Pancreas (tissue), 10 donors: ENCODE measurements at regions not wholly inside any gene's neighbourhood (a gene's known extent, or its start where the extent isn't known, plus 50 kb on each side); places are given as distances from the start of the nearest gene placed in this dataset.

Experiments used
- ATAC-seq, 4 donors: fragments of 200-7000 bp; cut with Tn5 transposase; one replicate each; pipeline versions ENCODE4 v1.8.0 to v1.9.1; 2020; ENCODE audit warnings: mild to moderate bottlenecking in 4 of 4, moderate library complexity in 4 of 4
- DNase-seq, 6 donors: peaks; one replicate each; pipeline ENCODE4 v3.0.0-alpha.2; 2020
- FAIRE-seq: peaks from 2 replicates; lab custom pipeline; 2012; peaks lifted over from hg19 to GRCh38; lab: Jason Lieb, UNC
- H3K27ac ChIP-seq, 4 donors: fragments of 200-600 bp; sonication (generic); 1 replicate in 3 of 4; 2 replicates in 1 of 4; pipeline versions ENCODE4 v1.5.0 to v1.8.0; 2020
- H3K27me3 ChIP-seq, 4 donors: fragments of 200-600 bp; one replicate each; pipeline ENCODE4 v1.8.0; 2021
- H3K36me3 ChIP-seq, 3 donors: fragments of 200-600 bp; sonication (generic) in 1 of 3; one replicate each; pipeline versions ENCODE4 v1.5.0 to v1.8.0; 2020 to 2021
- H3K4me1 ChIP-seq, 3 donors: fragments of 200-600 bp; one replicate each; pipeline ENCODE4 v1.8.0; 2021
- H3K4me3 ChIP-seq, 4 donors: fragments of 200-600 bp; sonication (generic) in 2 of 4; one replicate each; pipeline versions ENCODE4 v1.5.0 to v1.8.0; 2020 to 2021
- H3K9me3 ChIP-seq, 4 donors: fragments of 200-600 bp; one replicate each; pipeline ENCODE4 v1.8.0; 2021
- WGBS, 2 donors: extraction: QIAGEN DNeasy Blood & Tissue Kit; methylation state at CpG; one replicate each; pipeline ENCODE4 v1.1.7; 2013; 5-methylcytosine and 5-hydroxymethylcytosine counted together
- intact Hi-C, 3 donors: fragments of 100-400 bp; cut with DNase I; formaldehyde crosslinking; loops; one replicate each; pipeline versions ENCODE4 v1.11.1 to v1.14.2; 2022
- TF ChIP-seq, protein P1 (sequence below), 4 donors: fragments of 200-600 bp; sonication (generic) in 3 of 4; IDR thresholded peaks; one replicate each; pipeline versions ENCODE4 v1.5.0 to v1.8.0; 2021; ENCODE audit warnings: antibody characterized with exemption in 4 of 4
- donor health status: healthy with polysubstance abuse.
- donor health status: DM: no; HTN: no; CAD: no; lungs with moderate emphysema.
- donor health status: DM: no; HTN: no; CAD: no.
- donor health status: control.
- donor health status: control.
- donor health status: Bipolar disorder and iron deficiency.
- donor health status: DM: yes; HTN: yes; CAD: no.
- donor health status: DM: no; HTN: no; CAD: no.
- donor health status: DM: no; HTN: no; CAD: no.
- donor health status: DM: yes; HTN: yes; CAD: no.

DNA sequence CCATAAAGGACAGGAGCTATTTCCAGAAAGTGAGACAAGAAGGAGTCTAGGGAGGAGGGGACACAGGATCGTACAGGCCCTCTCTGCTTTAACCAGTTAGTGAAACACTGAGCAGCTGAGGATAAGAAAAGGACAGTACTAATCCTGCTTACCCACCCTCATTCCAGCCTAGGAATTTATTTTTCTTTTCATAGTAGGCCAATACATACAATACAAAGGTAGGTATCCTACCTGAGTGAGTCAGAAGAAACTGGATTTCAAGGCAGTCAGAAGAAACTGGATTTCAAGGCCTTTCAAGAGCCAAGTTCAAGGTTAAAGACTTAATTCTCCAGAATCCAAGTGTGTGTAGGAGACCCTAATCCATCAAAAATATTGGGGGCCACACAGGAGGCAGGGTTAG, 65.3 kb downstream of the EOMES start:
- no peak for FAIRE-seq
- no peaks in the 10 kb centered on the region for H3K36me3 ChIP-seq
- intact Hi-C loops: no loop called here
- TF ChIP-seq, protein P1, sequence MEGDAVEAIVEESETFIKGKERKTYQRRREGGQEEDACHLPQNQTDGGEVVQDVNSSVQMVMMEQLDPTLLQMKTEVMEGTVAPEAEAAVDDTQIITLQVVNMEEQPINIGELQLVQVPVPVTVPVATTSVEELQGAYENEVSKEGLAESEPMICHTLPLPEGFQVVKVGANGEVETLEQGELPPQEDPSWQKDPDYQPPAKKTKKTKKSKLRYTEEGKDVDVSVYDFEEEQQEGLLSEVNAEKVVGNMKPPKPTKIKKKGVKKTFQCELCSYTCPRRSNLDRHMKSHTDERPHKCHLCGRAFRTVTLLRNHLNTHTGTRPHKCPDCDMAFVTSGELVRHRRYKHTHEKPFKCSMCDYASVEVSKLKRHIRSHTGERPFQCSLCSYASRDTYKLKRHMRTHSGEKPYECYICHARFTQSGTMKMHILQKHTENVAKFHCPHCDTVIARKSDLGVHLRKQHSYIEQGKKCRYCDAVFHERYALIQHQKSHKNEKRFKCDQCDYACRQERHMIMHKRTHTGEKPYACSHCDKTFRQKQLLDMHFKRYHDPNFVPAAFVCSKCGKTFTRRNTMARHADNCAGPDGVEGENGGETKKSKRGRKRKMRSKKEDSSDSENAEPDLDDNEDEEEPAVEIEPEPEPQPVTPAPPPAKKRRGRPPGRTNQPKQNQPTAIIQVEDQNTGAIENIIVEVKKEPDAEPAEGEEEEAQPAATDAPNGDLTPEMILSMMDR (IDR thresholded peaks at IDR 0.05): no peak
- no peak for DNase-seq
- no peaks in the 10 kb centered on the region for H3K27me3 ChIP-seq
- 86 to 90% methylated on average over 1 of the region's 1 CpG for WGBS, 2 donors
- H3K9me3 ChIP-seq: no peaks in the 10 kb centered on the region
- H3K4me3 ChIP-seq: no peak overlapping the region
- H3K4me1 ChIP-seq: no peaks in the 10 kb centered on the region
- no peak overlapping the region for H3K27ac ChIP-seq
- ATAC-seq: no peak

DNA sequence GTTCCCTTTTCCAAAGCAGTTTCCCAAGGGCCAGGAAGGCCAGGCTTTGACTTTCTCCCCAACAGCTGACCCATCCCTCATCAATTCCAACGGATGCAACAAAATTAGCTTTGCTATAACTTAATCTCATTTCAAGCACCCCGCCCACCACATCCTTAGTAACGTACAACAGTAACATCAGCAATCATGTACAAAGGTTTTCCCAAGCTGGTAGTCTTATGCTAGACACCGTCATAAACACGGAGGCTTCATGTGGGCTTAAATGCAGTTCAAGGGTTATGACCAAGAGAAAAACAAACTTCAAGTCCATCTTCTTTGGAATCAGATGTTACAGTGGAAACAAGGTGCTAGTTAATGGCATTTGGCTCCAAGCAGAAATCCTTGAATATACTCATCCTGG, 66.6 kb downstream of the EOMES start:
- Histone ChIP-seq H3K27ac (no peak overlapping the region), H3K4me3 (no peak overlapping the region), H3K36me3 (no peaks in the 10 kb centered on the region), H3K9me3 (no peaks in the 10 kb centered on the region), H3K4me1 (no peaks in the 10 kb centered on the region), H3K27me3 (no peaks in the 10 kb centered on the region)
- intact Hi-C loops: no loop called here
- 81 to 88% methylated on average over 5 of the region's 5 CpGs for WGBS, 2 donors
- DNase-seq: no peak
- no peak for FAIRE-seq
- no peak for ATAC-seq
- TF ChIP-seq, protein P1 (IDR thresholded peaks at IDR 0.05): no peak

DNA sequence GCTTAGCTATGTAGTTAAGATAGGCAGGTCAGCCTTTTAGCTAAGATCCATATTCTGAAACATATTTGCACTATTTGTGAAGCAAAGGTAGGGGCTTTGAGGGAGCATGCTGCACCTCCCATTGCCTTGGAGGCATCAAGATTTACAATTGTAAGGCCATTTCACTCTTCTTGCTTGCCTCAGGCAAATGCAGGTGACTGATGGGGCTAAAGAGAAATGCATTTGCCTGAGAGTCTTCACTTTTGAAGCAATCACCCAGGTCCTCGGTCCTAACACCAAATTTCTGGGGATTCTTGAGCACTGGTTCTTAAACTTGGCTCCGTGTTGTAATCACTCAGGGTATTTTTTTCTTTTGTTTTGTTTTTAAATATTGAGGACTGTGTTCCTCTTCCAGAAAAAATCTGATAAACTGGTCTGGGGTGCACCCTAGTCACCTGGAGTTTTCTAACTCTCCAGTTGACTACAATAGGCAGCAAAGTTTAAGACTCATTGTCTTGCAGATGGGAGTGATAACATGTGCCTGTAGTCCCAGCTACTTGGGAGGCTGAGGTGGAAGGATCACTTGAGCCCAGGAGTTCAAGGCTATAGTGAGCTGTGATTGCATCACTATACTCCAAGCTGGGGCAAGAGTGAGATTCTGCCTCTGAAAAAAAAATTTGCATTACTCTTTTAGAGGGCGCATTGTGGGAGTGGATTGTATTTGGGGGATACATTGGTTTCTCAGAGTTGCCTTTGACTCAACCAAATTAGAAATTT, 68.1 kb downstream of the EOMES start:
- Histone ChIP-seq H3K36me3 (no peaks in the 10 kb centered on the region), H3K4me1 (no peaks in the 10 kb centered on the region), H3K9me3 (no peaks in the 10 kb centered on the region), H3K27ac (no peak overlapping the region), H3K4me3 (no peak overlapping the region), H3K27me3 (no peaks in the 10 kb centered on the region)
- FAIRE-seq (no peak), DNase-seq (no peak), ATAC-seq (no peak)
- intact Hi-C loops: no loop called here
- TF ChIP-seq, protein P1 (IDR thresholded peaks at IDR 0.05): no peak
- 83 to 91% methylated on average over 3 of the region's 3 CpGs for WGBS, 2 donors

DNA sequence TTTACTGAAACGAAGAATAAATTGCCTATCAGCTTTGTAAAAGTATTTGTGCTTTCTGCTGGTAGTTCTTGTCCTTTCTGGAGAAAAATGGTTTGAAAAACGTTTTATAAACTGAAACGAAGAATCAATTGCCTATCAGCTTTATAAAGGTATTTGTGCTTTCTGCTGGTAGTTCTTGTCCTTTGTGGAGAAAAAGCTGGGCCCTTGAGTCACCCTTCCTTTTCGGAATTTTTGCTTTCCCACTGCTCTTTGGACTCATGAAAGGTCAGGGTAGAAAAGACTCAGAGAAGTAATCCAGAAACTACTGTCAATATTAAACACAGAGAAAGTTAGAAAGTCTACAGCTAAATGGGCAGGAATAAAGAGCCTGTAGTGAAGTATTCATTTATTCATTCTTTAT, 72.8 kb downstream of the EOMES start:
- no peaks in the 10 kb centered on the region for H3K9me3 ChIP-seq
- no peak overlapping the region for H3K4me3 ChIP-seq
- no peak for ATAC-seq
- no peak for DNase-seq
- WGBS, 2 donors: 53 to 57% methylated on average over 4 of the region's 4 CpGs
- no peaks in the 10 kb centered on the region for H3K36me3 ChIP-seq
- TF ChIP-seq, protein P1 (IDR thresholded peaks at IDR 0.05): no peak
- no peaks in the 10 kb centered on the region for H3K4me1 ChIP-seq
- H3K27ac ChIP-seq: no peak overlapping the region
- intact Hi-C loops: no loop called here
- H3K27me3 ChIP-seq: no peaks in the 10 kb centered on the region
- no peak for FAIRE-seq

DNA sequence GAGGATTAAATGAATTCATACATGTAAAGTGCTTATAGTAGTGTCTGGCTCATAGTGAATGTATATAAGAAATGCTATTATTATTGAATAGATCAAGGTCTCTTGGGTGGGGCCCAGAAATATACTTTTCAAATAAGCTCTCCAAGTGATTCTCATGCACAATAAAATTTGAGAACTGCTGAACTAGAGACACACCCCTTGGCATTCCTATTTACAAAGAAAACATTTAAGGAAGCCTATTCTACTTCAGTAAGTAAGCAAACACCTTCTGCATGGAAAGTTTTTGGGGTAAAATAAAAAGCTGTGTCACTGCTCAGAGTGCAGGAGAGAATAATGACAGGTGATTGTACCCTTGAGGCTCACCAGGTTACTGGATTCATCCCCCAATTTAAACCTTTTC, 75.2 kb downstream of the EOMES start:
- intact Hi-C loops: no loop called here
- H3K4me1 ChIP-seq: no peaks in the 10 kb centered on the region
- no peak for FAIRE-seq

More for the DNA sequence above, 75.2 kb downstream of the EOMES start:
- no peaks in the 10 kb centered on the region for H3K36me3 ChIP-seq
- ATAC-seq (no peak), DNase-seq (no peak)
- no peaks in the 10 kb centered on the region for H3K27me3 ChIP-seq
- no peak overlapping the region for H3K27ac ChIP-seq
- no peak overlapping the region for H3K4me3 ChIP-seq
- H3K9me3 ChIP-seq: no peaks in the 10 kb centered on the region
- TF ChIP-seq, protein P1 (IDR thresholded peaks at IDR 0.05): no peak
